NCI-H1417 (cell line): ENCODE measurements at regions not wholly inside any gene's neighbourhood (a gene's known extent, or its start where the extent isn't known, plus 50 kb on each side); places are given as distances from the start of the nearest gene placed in this dataset.

Experiments
- DNase-seq, 3 experiments: peaks; one replicate each; lab custom pipeline; 2025; lab: John Stamatoyannopoulos, UW

- no peak for DNase-seq
Measured at GRCh38 chr16:9681508-9681907, 500.7 kb downstream of the GRIN2A start.

- DNase-seq, result no peak
Measured at GRCh38 chr16:9682320-9682719, 499.9 kb downstream of the GRIN2A start.

- DNase-seq, result no peak
Measured at GRCh38 chr16:9683677-9684076, 498.6 kb downstream of the GRIN2A start.

- no peak for DNase-seq
Measured at GRCh38 chr16:9687737-9688319, 494.4 kb downstream of the GRIN2A start.

- DNase-seq, result no peak
Measured at GRCh38 chr16:9689597-9689996, 492.6 kb downstream of the GRIN2A start.

- no peak for DNase-seq
Measured at GRCh38 chr16:9695152-9695551, 487.1 kb downstream of the GRIN2A start.
